B cell (primary cell): ENCODE measurements at regions not wholly inside any gene's neighbourhood (a gene's known extent, or its start where the extent isn't known, plus 50 kb on each side); places are given as distances from the start of the nearest gene placed in this dataset.

Source experiments
- ATAC-seq: fragments of 200-7000 bp; cut with Tn5 transposase; one replicate; pipeline ENCODE4 v1.10.0; 2021; ENCODE audit warnings: low read depth, mild to moderate bottlenecking, moderate number of reproducible peaks, moderate library complexity
- CTCF ChIA-PET: fragments of 350-600 bp; sonication (Branson Sonifier 250); formaldehyde crosslinking; loops from one replicate; lab custom pipeline; 2021; ENCODE audit warnings: antibody characterized with exemption, inconsistent platforms; lab: Charles Lee
- POLR2A ChIA-PET: fragments of 350-600 bp; sonication (Branson Sonifier 250); formaldehyde crosslinking; loops from one replicate; lab custom pipeline; 2021; ENCODE audit warnings: antibody characterized with exemption; lab: Charles Lee
- DNase-seq: peaks from one replicate; pipeline ENCODE4 v3.0.0; 2013
- H2AFZ ChIP-seq: 2 replicates; pipeline ENCODE4 v1.6.1; 2012; ENCODE audit warnings: mild to moderate bottlenecking, low read depth, low read length; ENCODE audit not compliant: insufficient read depth, poor library complexity, severe bottlenecking
- H3K27ac ChIP-seq, 2 donors: 1 replicate in 1 of 2; 2 replicates in 1 of 2; pipeline ENCODE4 v1.5.1; 2012 to 2013; ENCODE audit warnings: low read length in 2 of 2, mild to moderate bottlenecking in 2 of 2, moderate library complexity in 1 of 2
- H3K27me3 ChIP-seq, 4 experiments: fragments of 200-600 bp in 1 of 4; sonication (generic) in 1 of 4; replicated peaks in 1 of 4; 1 replicate in 2 of 4; 2 replicates in 2 of 4; pipeline versions ENCODE4 v1.6.1 to v1.7.0; 2013 to 2016; ENCODE audit warnings: low read length in 3 of 4, mild to moderate bottlenecking in 2 of 4, mixed read lengths in 1 of 4, moderate library complexity in 1 of 4; ENCODE audit not compliant: insufficient read depth in 4 of 4, control insufficient read depth in 3 of 4; ENCODE audit errors: control extremely low read depth in 1 of 4
- H3K36me3 ChIP-seq, 2 experiments: replicated peaks in 1 of 2; 1 replicate in 1 of 2; 2 replicates in 1 of 2; pipeline versions ENCODE4 v1.6.1 to v1.7.1; 2013; ENCODE audit warnings: low read length in 1 of 2; ENCODE audit not compliant: insufficient read depth in 2 of 2, control insufficient read depth in 1 of 2; ENCODE audit errors: control extremely low read depth in 1 of 2, extremely low read depth in 1 of 2
- H3K4me1 ChIP-seq, 2 donors: fragments of 200-600 bp in 1 of 2; sonication (generic) in 1 of 2; 1 replicate in 1 of 2; 2 replicates in 1 of 2; pipeline versions ENCODE4 v1.5.1 to v1.6.1; 2013 to 2017; ENCODE audit warnings: low read length in 2 of 2; ENCODE audit not compliant: control insufficient read depth in 2 of 2, insufficient read depth in 2 of 2
- H3K4me2 ChIP-seq: replicated peaks from 2 replicates; pipeline ENCODE3; 2012; ENCODE audit warnings: mild to moderate bottlenecking, low read depth, low read length; ENCODE audit not compliant: poor library complexity, severe bottlenecking
- H3K4me3 ChIP-seq, 5 experiments: fragments of 200-600 bp in 1 of 5; sonication (generic) in 1 of 5; 1 replicate in 3 of 5; 2 replicates in 2 of 5; pipeline versions ENCODE4 v1.5.1 to v1.7.0; 2011 to 2016; ENCODE audit warnings: low read length in 4 of 5, mild to moderate bottlenecking in 4 of 5, low read depth in 2 of 5, control low read depth in 1 of 5, moderate library complexity in 1 of 5; ENCODE audit not compliant: insufficient read depth in 1 of 5; ENCODE audit errors: control extremely low read depth in 1 of 5, extremely low read depth in 1 of 5
- H3K79me2 ChIP-seq: fragments of 200-600 bp; sonication (generic); one replicate; pipeline ENCODE4 v1.6.0; 2016; ENCODE audit warnings: low read length; ENCODE audit not compliant: control insufficient read depth, insufficient read depth
- H3K9ac ChIP-seq: fragments of 200-600 bp; sonication (generic); 2 replicates; pipeline ENCODE4 v1.6.1; 2017; ENCODE audit warnings: mild to moderate bottlenecking, low read length, moderate library complexity
- H3K9me3 ChIP-seq, 3 donors: one replicate each; pipeline versions ENCODE4 v1.6.1 to v1.7.1; 2013; ENCODE audit warnings: low read length in 2 of 3; ENCODE audit not compliant: control insufficient read depth in 2 of 3, insufficient read depth in 1 of 3; ENCODE audit errors: control extremely low read depth in 1 of 3
- H4K20me1 ChIP-seq: 2 replicates; pipeline ENCODE4 v1.6.0; 2012; ENCODE audit warnings: mild to moderate bottlenecking, low read length; ENCODE audit not compliant: insufficient read depth, control insufficient read depth, poor library complexity, severe bottlenecking
- H3K27ac Mint-ChIP-seq: one replicate; pipeline ENCODE4 v1.8.0; 2021; ENCODE audit warnings: mixed read lengths
- H3K27me3 Mint-ChIP-seq: one replicate; pipeline ENCODE4 v1.8.0; 2021; ENCODE audit warnings: mixed read lengths
- H3K4me1 Mint-ChIP-seq: one replicate; pipeline ENCODE4 v1.8.0; 2021; ENCODE audit warnings: mixed read lengths
- H3K4me3 Mint-ChIP-seq: one replicate; pipeline ENCODE4 v1.8.0; 2021; ENCODE audit warnings: mixed read lengths
- H3K9me3 Mint-ChIP-seq: one replicate; pipeline ENCODE4 v1.8.0; 2022; ENCODE audit warnings: mixed read lengths; ENCODE audit not compliant: insufficient read depth
- CTCF ChIP-seq: fragments of 200-600 bp; IDR thresholded peaks from one replicate; pipeline ENCODE4 v1.8.0; 2022; ENCODE audit warnings: antibody characterized with exemption, mild to moderate bottlenecking
- EZH2 ChIP-seq: IDR thresholded peaks from 2 replicates; pipeline ENCODE4 v1.6.1; 2012; ENCODE audit warnings: borderline replicate concordance, low read depth, mild to moderate bottlenecking, moderate library complexity, low read length; ENCODE audit not compliant: insufficient read depth, poor library complexity, severe bottlenecking
- WGBS: methylation state at CpG from one replicate; pipeline ENCODE4 v1.1.5; 2013; ENCODE audit warnings: missing lambda C conversion rate; ENCODE audit not compliant: insufficient coverage; 5-methylcytosine and 5-hydroxymethylcytosine counted together
- intact Hi-C: fragments of 100-400 bp; cut with micrococcal nuclease; formaldehyde crosslinking; loops from one replicate; pipeline ENCODE4 v1.10.0; 2022

DNA sequence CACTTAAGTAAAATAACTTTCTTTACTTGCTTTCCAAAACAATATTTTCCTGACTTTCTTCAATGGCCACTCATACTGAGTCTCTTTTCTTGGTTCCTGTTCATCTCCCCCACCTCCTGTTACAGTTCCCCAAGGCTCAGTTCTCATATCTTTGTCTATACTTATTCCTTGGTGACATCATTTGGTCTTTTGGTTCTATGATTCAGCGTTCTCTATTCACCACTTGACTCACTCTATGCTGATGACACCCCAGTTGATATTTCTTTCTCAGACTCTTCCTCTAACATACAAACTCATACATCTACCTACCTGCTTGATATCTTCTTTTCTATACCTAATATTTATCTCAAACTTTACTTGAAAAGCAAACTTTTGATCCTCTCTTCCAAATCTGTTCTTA lies 85.0 kb upstream of the P3H2 start:
- CTCF ChIA-PET = no interaction called here
- no peak overlapping the region for H3K4me2 ChIP-seq
- H3K27ac ChIP-seq = no peak overlapping the region
- no peak overlapping the region for H3K9ac ChIP-seq
- H3K4me3 Mint-ChIP-seq = no peak overlapping the region
- peaks cover 0 to 6% (median 0%) of the 10 kb centered on the region in 3 donors for H3K9me3 ChIP-seq
- H3K36me3 ChIP-seq = no peaks in the 10 kb centered on the region
- DNase-seq (no peak), ATAC-seq (no peak)
- TF ChIP-seq CTCF (no peak), EZH2 (no peak)
- POLR2A ChIA-PET = no interaction called here
- intact Hi-C loops = no loop called here
- peaks cover 1% of the 10 kb centered on the region for H3K4me1 Mint-ChIP-seq
- no peaks in the 10 kb centered on the region for H3K4me1 ChIP-seq
- H3K27me3 ChIP-seq = no peaks in the 10 kb centered on the region
- H3K27me3 Mint-ChIP-seq = no peaks in the 10 kb centered on the region
- H2AFZ ChIP-seq = no peak overlapping the region
- no peak overlapping the region for H3K27ac Mint-ChIP-seq
- H4K20me1 ChIP-seq = no peaks in the 10 kb centered on the region
- no peaks in the 10 kb centered on the region for H3K79me2 ChIP-seq
- no peaks in the 10 kb centered on the region for H3K9me3 Mint-ChIP-seq
- WGBS = 100% methylated on average over 1 of the region's 1 CpG
- H3K4me3 ChIP-seq = no peak overlapping the region

- intact Hi-C loops = no loop called here
- peaks cover 3% of the 10 kb centered on the region for H3K27me3 Mint-ChIP-seq
- CTCF ChIA-PET = no interaction called here
Measured at GRCh38 chr3:190204200-190204599, 83.5 kb upstream of the P3H2 start.

More at GRCh38 chr3:190204200-190204599, 83.5 kb upstream of the P3H2 start:
- Histone ChIP-seq H3K4me2 (no peak overlapping the region), H3K9me3 (peaks cover 0 to 6% (median 0%) of the 10 kb centered on the region in 3 donors), H3K4me1 (no peaks in the 10 kb centered on the region), H2AFZ (no peak overlapping the region), H3K36me3 (no peaks in the 10 kb centered on the region), H3K27me3 (no peaks in the 10 kb centered on the region), H3K9ac (no peak overlapping the region), H3K79me2 (no peaks in the 10 kb centered on the region), H3K27ac (no peak overlapping the region), H4K20me1 (no peaks in the 10 kb centered on the region), H3K4me3 (no peak overlapping the region)
- Mint-ChIP-seq H3K4me3 (no peak overlapping the region), H3K4me1 (peaks cover 1% of the 10 kb centered on the region), H3K9me3 (no peaks in the 10 kb centered on the region), H3K27ac (no peak overlapping the region)
- TF ChIP-seq EZH2 = no peak
- no peak for TF ChIP-seq CTCF
- DNase-seq (no peak), ATAC-seq (no peak)
- POLR2A ChIA-PET = no interaction called here
- whole genome bisulfite sequencing = 100% methylated on average over 3 of the region's 3 CpGs
